ENCODE measurements at regions not wholly inside any gene's neighbourhood (a gene's known extent, or its start where the extent isn't known, plus 50 kb on each side); places are given as distances from the start of the nearest gene placed in this dataset.
A peak's percentile ranks its signal among the peaks of the same experiment; 100 is the strongest.
"Not testable (repeated sequence)": the region's sequence is repeated elsewhere in the genome, so short reads cannot be mapped to it uniquely, and the experiment has no call there.

DNA sequence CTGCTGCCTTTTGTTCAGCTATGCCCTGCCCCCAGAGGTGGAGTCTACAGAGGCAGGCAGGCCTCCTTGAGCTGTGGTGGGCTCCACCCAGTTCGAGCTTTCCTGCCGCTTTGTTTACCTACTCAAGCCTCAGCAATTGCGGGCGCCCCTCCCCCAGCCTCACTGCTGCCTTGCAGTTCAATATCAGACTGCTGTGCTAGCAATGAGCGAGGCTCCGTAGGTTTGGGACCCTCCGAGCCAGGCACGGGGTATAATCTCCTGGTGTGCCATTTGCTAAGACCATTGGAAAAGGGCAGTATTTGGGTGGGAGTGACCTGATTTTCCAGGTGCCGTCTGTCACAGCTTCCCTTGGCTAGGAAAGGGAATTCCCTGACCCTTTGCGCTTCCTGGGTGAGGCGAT is 51.9 kb downstream of the DIPK2A start:
- DNase-seq (ENCODE audit: low read depth): not testable (repeated sequence)

DNA sequence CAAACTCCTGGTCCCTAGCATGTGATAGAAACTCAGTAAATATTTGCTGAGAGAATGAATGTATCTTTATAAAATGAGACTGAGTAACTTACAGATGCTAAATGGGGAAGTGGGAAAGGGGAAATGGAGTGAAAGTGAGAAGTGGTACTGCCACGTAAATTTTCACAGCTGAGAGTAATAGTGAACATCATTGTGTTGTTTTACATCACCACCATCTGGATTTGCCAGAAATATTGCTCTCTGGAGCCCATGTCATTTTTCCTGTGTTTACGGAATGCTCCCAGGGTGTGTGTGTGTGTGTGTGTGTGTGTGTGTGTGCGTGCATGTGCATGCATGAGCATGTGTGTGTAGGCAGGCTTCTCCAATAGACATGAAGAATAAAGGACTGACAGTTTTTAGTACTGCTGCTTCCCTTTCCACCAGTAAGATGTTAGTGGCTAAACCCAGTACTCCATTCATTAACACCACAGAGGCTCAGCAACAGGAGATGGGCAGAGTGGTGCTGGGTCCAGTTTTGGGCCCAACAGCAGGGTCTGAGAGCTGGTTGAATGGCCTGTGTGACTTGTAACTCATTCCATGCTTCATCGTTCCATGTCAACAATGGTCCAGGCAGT is 57.3 kb downstream of the DIPK2A start:
- DNase-seq (ENCODE audit: low read depth): no peak

DNA sequence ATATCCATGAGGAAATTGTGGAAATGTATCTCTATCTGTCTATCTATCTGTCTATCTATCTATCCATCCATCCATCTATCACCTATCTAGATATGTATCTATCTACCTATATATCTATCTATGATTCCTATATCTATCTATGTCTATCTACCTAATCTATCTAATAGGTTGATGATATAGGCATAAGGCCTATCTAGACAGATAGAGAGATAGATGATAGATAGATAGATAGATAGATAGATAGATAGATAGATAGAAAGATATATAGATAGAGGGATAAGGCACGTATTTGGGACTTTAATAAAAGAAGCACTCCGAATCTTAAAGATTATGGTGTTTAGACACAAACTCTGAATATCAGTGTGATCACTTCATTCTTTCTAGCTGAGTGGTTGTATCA is 58.1 kb downstream of the DIPK2A start:
- DNase-seq (ENCODE audit: low read depth): no peak

DNA sequence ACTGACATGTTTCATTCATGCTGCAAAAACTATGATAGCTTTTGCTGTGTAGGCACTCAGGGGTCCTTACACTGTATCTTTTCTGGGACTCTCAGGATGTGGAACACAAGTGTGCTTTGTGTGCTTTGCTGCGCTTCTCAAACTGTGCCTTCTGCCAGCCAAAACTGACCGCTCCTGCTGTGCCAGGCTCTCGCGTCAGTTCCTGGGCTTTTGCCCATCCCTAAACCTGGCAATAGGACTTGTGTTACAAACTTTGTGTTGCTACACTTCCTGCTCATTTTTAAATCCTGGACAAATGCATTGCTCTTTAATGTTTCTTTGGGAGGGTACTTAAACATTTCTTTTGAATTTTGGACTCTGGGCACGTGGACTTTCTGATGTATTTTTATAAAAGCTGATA is 60.3 kb downstream of the DIPK2A start:
- DNase-seq (ENCODE audit: low read depth): no peak

DNA sequence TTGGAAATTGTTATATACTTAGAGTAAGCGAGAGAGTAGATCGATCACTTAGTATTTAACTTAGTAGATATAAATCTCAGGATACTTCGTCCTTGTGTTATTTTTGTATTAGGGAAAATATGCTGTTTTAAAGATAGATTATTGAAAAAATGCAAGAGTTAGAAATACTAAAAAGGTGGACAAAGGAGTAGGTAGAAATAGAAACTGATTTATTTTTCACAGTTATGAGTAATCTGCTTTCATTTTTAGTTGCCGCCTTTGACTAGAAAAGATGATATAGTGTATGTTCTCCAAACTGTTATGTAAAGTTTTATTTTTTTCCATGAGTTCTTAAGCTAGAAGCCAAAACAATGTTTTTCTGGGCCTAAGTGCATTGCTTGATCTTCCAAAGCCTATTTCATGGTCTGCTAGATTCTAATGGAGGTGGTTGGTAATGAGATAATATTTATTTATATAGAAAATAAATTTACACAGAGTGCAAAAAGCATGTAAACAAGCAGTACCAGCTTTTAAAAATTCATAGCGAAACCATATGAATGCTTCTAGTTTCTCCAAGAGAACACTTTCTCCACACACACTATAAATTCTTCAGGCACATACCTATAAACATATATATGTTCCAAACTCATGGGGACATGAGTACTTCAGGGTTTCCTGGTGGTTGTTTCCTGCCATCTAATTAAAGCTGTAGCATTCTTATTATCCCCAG is 61.1 kb downstream of the DIPK2A start:
- DNase-seq (ENCODE audit: low read depth): no peak

DNA sequence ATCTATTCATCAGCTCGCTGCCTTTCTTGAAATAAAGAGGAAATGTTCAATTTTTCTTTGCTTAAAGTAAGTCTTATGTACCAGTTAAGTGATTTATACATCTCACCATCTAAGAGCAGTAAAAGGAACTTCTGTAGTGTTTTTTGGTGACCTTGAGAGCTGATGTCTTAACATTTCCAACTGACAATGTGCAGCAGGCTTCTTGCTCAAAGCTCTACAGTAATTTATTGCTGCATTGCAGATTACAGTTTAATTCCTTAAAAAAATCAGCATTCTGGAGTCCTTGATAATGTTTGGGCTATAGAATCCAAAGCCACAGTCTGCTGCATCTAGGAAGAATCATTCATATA is 61.6 kb downstream of the DIPK2A start:
- DNase-seq (ENCODE audit: low read depth): no peak

DNA sequence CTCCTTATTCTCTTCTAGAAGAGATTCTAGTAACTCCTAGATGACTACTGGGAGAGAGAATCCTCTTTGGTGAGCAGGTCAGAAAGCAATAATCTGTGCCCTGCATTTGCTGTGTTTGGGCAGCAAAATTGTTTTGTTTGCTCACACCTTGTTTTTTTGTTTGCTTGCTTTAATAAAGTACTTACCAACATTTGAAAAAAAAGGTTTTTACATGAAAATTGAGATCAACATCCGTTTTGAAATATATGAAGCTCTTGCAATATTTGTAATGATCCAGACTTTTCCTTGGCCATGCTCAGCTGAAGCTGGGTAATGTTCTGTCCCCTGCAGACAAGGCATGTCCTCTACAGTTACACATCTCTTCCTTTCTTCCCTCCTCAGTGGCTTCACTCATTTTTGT is 62.2 kb downstream of the DIPK2A start:
- DNase-seq (ENCODE audit: low read depth): no peak

DNA sequence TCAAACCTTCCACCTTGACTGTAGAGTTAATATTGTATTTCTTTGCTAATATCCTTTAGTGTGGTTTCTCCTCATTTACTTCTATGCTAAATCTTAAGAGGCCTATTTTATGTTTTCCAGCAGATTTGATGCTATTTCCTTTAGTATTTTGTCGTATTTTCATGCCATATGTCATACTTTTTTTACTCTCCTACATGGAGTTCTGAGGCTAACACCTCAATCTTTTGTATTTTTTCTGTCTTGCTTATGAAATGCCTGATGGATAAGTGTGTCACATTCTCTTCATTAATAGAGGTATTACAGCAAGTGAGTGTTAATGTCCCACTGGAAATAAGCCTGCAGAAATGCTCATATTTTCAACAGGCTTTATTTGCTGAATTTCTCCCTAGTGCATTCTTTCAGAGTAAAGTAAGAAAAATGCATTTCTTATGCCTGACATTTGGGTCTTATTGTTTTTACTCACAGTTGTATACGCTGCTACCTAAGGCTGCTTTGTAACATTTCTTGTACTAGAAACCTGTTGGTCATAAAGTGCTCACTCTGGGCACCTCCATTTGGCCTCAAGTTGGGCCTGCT is 63.2 kb downstream of the DIPK2A start:
- no peak for DNase-seq (ENCODE audit: low read depth)

DNA sequence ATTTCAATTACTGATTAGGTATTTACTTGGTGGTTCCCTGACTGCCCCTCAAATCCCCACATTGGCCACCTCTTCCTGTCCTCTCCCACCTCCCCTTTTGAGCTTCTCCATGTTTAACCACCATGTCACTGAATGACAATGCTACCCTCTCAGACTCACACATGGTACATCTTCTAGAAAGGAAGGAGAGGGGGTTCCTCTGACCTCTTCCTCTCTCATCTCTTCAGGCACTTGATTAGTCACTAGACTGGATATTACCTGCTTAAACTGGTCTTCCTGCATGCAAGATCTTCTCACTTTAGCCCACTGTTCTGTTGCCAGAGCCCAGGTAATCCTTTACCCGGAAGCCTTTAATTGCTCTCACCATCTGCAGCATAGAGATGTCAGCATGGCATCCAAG is 64.9 kb downstream of the DIPK2A start:
- no peak for DNase-seq (ENCODE audit: low read depth)

DNA sequence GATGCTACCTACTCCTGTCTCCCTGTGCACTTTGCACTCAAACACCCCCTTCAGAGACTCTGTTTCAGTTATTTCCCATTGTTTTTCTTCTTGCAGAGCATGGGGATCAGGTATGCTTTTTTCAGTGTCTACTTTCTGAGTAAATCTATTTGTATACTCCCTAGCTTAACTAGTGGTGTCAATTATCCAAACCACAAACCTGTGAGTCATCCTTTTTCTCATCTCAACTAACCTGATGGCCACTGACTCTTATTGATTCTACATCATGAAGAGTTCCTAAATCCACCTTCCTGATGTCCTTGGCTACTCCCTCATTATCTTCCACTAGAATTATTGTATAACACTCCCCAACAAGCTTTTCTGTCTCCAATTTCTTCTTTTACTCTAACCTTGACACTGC is 68.0 kb downstream of the DIPK2A start:
- peak; percentile 59 for DNase-seq (ENCODE audit: low read depth)

DNA sequence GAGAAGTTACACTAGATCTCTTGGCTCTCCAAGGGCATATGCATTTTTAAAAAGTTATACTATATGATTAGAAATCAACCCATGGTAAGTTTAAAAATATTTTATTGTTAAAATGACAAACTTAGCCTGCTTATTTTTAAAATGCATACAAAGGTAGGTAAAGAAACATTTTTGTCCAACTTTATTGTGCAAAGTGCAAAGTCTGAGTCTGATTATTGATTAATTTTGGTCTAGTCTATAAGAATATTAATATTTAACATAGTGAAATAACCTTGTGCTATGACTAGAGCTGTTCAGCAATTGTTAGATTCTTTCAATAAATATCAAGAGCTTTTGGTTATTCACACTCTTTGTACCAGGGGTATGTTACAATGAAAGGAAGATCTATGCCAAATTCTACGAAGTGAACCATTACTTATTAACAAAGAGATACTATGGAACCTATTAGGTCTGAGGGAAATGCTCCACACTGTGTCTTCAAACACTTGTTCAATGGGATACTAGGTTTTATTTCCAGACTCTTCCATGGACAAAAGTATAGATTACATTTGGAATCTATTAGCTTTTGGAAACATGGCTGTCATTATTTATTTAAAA is 70.4 kb downstream of the DIPK2A start:
- no peak for DNase-seq (ENCODE audit: low read depth)

DNA sequence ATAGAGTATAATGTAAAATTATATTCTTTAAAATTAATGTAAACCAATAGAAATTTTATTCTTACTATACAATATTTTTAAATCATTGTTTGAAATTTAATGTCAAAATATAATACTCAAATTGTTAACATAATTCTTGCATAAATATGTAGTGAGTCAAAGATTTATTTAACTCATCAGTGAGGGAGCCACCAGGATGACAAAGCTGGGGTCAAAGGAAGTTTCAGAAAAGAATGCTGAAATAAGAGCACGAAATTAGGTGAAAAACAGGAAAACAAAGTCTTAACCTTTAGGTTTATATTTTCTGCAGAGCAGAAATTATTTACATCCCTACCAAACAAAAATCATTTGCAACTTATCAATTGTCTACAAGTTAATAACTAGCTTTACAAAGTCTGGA is 74.1 kb downstream of the DIPK2A start:
- no peak for DNase-seq (ENCODE audit: low read depth)

DNA sequence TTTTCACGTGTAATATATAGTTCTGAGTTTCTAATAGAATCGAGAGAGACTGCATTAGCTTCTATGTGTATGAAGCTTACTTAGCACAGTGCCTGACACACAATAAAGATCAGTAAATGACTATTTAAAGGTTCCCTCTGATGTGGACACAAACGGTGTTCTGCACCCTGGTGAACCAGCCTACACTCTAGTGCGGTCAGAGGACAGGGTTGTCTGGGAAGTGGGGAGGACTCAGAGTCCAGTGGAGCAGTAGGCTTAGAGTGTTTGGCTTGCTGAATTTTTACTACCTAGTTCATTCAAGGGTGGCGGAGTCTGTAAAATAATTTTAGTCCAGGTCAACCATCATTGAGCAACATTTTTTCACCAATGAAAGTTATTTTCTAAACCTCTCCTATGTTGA is 77.8 kb downstream of the DIPK2A start:
- DNase-seq (ENCODE audit: low read depth): no peak

DNA sequence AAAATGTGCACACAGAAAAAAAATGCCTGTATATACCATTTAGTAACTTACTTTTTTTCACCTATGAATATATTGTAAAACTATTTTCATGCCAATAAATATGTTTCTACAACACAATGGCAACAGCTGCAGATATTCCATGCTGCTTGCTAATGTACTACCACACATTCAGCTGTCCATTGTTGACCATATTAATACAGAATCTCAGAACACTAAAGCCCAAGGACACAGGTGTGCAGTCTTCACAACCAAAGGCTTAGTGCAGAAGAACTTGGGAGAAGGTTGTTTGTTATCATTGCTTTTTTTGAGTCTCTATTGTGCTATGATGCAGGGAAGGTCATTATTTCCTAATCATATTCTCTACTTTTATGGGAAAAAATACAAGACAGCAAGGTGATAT is 79.6 kb downstream of the DIPK2A start:
- DNase-seq (ENCODE audit: low read depth): no peak

DNA sequence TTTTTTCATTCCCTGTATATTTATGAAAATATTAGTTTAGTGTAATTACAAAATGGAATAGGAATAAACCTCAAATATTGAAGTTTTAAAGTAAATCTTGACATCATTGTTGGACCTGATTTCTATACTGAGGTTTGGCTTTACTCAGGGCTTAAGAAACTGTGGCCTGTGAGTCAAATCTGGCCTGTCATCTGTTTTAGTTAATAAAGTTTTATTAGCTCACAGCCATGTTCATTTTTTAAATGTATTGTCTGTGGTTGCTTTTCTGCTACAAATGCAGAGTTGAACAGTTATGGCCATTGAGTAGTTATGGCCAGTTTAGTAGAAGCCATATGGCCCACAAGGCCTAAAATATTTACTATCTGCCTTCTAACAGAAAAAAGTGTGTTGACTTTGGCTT is 80.7 kb downstream of the DIPK2A start:
- DNase-seq (ENCODE audit: low read depth): no peak

DNA sequence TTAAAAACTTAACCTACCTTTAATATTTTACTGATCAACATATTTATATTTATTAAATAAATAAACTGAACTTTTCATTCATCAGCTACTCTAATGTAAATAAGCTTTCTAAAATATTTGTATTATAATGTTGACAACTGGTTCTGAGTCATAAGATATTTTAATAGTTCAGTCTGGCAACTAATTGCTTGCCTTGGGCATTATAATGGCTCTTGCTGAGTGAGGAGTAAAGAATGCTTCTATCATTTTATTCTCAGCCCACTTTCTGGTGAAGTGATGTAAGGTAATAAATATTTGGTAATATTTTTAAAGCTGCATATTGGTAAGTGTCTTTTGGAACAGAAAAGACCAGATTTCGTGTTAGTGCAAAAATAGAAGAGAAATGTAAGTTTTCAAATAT is 81.5 kb downstream of the DIPK2A start:
- DNase-seq (ENCODE audit: low read depth): peak; percentile 51

DNA sequence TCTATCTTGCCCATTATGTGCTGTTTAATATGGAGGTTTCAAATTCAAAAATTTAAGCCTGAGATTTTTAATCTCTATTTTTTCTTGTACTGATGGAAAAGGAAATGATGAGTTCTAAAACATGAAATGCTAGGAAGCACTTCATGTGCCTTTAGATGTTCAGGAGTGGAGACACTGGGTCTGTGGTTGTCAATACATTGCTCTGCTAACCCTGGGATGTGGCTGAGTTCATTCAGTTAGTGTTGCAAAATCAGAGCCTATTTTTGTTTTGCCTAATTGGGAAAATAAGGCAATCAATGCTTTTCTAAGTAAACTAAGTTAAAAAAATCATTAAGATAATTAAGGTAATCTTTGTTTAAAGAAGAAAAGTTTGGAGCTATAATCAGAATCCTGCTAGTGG is 83.1 kb downstream of the DIPK2A start:
- no peak for DNase-seq (ENCODE audit: low read depth)

DNA sequence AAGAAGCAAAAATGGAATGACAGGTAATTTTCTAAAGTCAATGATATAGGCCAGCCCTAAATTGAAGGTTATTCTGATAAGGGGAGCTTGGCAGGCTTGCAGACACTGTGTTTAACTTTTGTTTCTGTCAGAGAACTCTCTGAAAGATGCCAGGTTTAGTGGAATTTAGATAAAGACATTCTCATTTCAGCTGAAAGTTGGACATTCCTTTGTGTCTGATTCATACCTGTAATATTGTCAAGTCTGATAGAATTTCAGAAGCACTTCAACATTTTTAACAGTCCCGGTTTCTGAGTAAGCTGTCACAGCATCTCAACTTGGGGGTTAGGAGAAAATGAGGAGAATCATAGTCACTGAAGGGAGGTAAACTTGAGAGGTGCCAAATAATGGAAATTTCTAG is 84.0 kb downstream of the DIPK2A start:
- peak; percentile 36 for DNase-seq (ENCODE audit: low read depth)

DNA sequence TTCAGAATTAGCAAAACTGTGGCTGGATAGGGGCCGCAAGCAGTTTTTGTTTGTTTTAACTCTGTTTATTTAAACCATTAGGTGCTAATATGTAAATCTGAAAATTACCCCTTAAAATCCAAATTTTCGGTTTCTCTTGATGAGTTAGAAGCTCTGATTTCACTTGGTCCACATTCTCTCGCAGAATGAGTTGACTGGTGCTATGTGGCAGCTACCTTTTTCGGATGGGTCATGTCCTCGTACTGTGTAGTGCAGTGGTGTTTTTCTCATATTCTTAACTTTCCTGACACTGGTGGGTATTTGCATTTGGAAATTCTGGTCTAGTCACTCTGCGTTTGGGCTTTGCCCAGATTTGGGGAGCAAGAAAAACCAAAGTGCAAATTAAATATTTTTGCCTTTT is 87.1 kb downstream of the DIPK2A start:
- no peak for DNase-seq (ENCODE audit: low read depth)

DNA sequence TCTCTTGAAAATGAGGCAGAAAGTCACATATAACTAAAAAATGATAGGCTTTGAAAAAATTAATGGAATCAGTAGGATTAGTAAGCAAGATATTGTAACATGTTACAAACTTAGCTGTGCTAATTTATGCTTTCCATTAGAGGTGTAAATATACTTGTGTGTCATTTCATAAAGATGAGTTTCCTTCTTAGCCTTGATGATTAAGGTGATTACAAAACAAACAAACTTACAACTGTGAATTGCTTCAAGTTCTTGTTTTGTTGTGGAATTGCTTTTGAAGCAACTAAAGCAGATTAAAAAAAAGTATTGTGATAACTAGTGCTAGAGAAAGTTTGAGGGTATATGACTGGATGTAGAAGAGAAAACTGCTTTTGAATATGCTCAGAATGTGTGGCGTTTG is 87.9 kb downstream of the DIPK2A start:
- no peak for DNase-seq (ENCODE audit: low read depth)

DNA sequence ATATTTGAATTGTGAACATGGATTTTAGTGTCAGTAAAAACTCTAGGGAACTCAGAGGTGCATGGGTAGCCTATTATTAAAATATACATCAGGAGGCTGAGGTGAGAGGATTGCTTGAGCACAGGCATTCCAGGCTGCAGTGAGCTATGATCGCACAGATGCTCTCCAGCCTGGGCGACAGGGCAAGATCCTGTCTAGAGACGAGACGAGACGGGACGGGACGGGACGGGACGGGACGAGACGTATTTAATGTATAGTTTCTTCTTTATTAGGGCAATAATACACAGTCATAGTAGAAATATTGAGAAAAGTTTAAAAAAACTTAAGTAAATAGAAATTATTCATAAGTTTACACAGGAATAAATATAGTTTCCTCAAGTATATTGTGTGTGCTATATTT is 89.3 kb downstream of the DIPK2A start:
- no peak for DNase-seq (ENCODE audit: low read depth)

DNA sequence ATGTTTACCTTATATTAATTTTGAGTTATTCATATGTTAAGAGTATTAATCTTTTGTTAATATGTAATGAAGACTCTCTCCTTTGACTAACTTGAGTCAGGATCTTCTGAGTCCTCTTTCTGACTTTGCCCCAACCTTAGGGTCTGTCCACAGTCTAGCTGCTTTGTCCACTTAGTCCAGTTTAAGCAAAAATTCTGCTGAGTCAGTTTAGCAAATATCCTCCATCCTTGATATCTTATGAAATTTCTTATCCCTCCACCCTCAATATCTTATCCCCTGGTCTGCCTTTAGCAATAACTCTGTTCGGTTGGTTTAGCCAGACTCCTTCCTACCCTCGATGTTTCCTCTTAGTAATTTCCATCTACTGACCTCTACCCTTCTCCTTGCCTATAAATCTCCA is 91.7 kb downstream of the DIPK2A start:
- DNase-seq (ENCODE audit: low read depth): no peak

DNA sequence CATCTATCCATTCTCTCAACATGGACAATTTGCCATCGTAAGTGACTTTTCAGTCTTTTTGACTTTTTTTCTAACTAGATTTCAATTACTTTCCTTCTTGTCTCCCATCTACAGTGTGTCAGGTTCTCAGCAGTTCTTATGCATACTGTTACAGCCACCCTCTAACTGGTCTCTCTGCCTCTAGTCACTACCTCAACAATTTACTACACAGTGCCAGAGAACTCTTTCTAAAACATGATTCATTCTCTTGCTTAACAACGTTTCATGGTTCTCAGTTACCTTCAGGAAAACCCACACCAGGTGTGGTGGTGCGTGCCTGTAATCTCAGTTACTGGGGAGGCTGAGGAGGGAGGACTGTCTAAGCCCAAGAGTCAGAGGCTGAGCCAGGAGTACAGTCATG is 95.4 kb downstream of the DIPK2A start:
- no peak for DNase-seq (ENCODE audit: low read depth)
